ENCODE measurements at regions not wholly inside any gene's neighbourhood (a gene's known extent, or its start where the extent isn't known, plus 50 kb on each side); places are given as distances from the start of the nearest gene placed in this dataset.

DNA sequence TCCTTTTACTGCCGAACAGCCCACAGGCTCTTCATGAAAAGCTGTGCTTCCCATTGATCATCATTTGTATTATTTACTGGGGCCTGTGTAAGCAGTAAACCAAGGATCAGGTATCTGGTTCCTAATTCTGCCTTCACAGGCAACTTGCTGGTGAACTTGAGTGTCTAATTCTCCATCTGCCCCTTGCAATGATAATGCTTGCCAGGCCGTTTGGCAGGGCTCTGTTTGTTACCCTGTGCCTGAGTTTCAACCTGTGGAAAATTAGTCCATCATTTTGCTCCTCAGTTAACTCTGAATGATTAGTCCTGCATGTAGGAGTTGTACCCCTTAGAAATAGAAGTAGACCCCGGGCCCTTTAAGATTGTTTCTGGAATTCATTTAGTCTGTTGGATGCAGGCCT is 298.4 kb upstream of the CADM1 start (continued):
- TF ChIP-seq ATF5 (CRISPR knock-in tag; IDR thresholded peaks at IDR 0.05; ENCODE audit: low read depth): no peak
- no peak for TF ChIP-seq ZNF207 (IDR thresholded peaks at IDR 0.05; ENCODE audit: borderline replicate concordance)

DNA sequence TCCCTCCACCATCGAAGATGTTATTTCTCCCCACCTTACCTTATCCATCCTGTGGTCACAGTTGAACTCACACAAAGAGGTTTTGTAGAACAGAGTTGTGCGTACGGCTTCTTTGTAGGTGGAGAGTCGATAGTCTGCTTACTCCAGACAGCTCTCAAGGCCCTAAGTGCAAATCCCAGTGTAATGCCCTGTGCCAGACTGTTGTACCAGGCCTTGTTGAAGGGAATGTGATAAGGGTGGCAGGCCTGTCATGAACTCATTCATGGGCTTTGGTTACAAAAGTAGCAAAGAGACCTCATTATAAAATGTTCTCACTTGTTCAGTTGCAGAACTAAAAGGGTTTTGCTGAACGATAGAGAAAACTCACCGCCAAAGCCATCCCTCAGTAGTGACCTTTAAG is 288.7 kb upstream of the CADM1 start:
- no TSS peak for BruUV-seq (replicated peaks)
- H3K9ac ChIP-seq (ENCODE audit: insufficient read depth, low read depth, low read length): no peak overlapping the region
- no peak overlapping the region for H3K27ac ChIP-seq (ENCODE audit: extremely low read length, insufficient read depth, low read length)
- FAIRE-seq: no peak
- in situ Hi-C loops (cut with HindIII; ENCODE audit: extremely low pct_ligation_motif_present, low pct_unique_long_range_greater_than_20kb) (no loop called here), intact Hi-C loops (cut with micrococcal nuclease; ENCODE audit: unreplicated experiment) (no loop called here)
- no peak overlapping the region for H3K4me3 ChIP-seq (replicated peaks in 1 of 3; ENCODE audit: insufficient read depth in 1 of 3, low read depth in 2 of 3, low read length in 3 of 3)
- TF ChIP-seq ZNF329 (CRISPR knock-in tag; IDR thresholded peaks at IDR 0.05; ENCODE audit: low read depth) (no peak), NFIB (CRISPR knock-in tag; IDR thresholded peaks at IDR 0.05; ENCODE audit: borderline replicate concordance) (no peak), TOPORS (CRISPR knock-in tag; IDR thresholded peaks at IDR 0.05) (no peak), ZNF232 (CRISPR knock-in tag; IDR thresholded peaks at IDR 0.05; ENCODE audit: borderline replicate concordance) (no peak), ESRRA (CRISPR knock-in tag; IDR thresholded peaks at IDR 0.05; ENCODE audit: low read depth) (no peak), ZNF446 (CRISPR knock-in tag; IDR thresholded peaks at IDR 0.05) (no peak), ZBTB7B (CRISPR knock-in tag; IDR thresholded peaks at IDR 0.05) (no peak), ZNF703 (CRISPR knock-in tag; IDR thresholded peaks at IDR 0.05; ENCODE audit: borderline replicate concordance) (no peak), PPARG (CRISPR knock-in tag; conservative IDR thresholded peaks at IDR 0.05) (no peak), KLF12 (CRISPR knock-in tag; IDR thresholded peaks at IDR 0.05; ENCODE audit: borderline replicate concordance) (no peak), FOXK1 (CRISPR knock-in tag; IDR thresholded peaks at IDR 0.05; ENCODE audit: borderline replicate concordance, low read depth) (no peak)
- POLR2A ChIA-PET: no interaction called here
- no peak for ATAC-seq
- no peaks in the 10 kb centered on the region for H3K9me3 ChIP-seq (ENCODE audit: low read length)
- no peak overlapping the region for H3K4me2 ChIP-seq (ENCODE audit: low read depth, low read length)
- CTCF ChIA-PET (ENCODE audit: low intra/inter-chr PET ratio, low total read pairs): no interaction called here
- no peaks in the 10 kb centered on the region for H3K4me1 ChIP-seq (ENCODE audit: insufficient read depth, low read length)
- 50% methylated on average over 6 of the region's 6 CpGs for WGBS (ENCODE audit: low lambda C conversion rate)
- no peak for DNase-seq (ENCODE audit: low spot score)
- no peaks in the 10 kb centered on the region for H3K36me3 ChIP-seq (replicated peaks in 1 of 2; ENCODE audit: control insufficient read depth in 1 of 2, insufficient read depth in 2 of 2, low read length in 2 of 2)
- no peak overlapping the region for H2AFZ ChIP-seq (ENCODE audit: low read length)
- no peaks in the 10 kb centered on the region for H4K20me1 ChIP-seq (ENCODE audit: insufficient read depth, low read length)
- H3K27me3 ChIP-seq (ENCODE audit: control insufficient read depth in 1 of 2, insufficient read depth in 2 of 2, low read length in 2 of 2): peaks cover 0 to 8% of the 10 kb centered on the region in 2 experiments; a peak in 1 of 5 replicates
- no peaks in the 10 kb centered on the region for H3K79me2 ChIP-seq (ENCODE audit: insufficient read depth, low read length)

All from HepG2 (cell line).